ENCODE measurements at regions not wholly inside any gene's neighbourhood (a gene's known extent, or its start where the extent isn't known, plus 50 kb on each side); places are given as distances from the start of the nearest gene placed in this dataset.

- no peak for DNase-seq
These were observed 53.1 kb downstream of the ATXN3L start for GRCh38 chrX:13266641-13267345.

- DNase-seq, result no peak
These were observed 54.2 kb downstream of the ATXN3L start for GRCh38 chrX:13265549-13266132.

GRCh38 chrX:13265111-13265510 lies 54.7 kb downstream of the ATXN3L start:
- DNase-seq, result no peak

- no peak for DNase-seq
These were observed 56.1 kb downstream of the ATXN3L start for GRCh38 chrX:13263560-13264251.

- no peak for DNase-seq
These were observed 58.5 kb downstream of the ATXN3L start for GRCh38 chrX:13261348-13261747.

GRCh38 chrX:13260598-13260997 lies 59.3 kb downstream of the ATXN3L start:
- DNase-seq, result no peak

GRCh38 chrX:13258725-13259124 lies 61.1 kb downstream of the ATXN3L start:
- DNase-seq, result no peak

GRCh38 chrX:13258052-13258444 lies 61.8 kb downstream of the ATXN3L start:
- no peak for DNase-seq

- DNase-seq, result no peak
These were observed 62.4 kb downstream of the ATXN3L start for GRCh38 chrX:13257223-13258051.

- DNase-seq, result no peak
These were observed 63.2 kb downstream of the ATXN3L start for GRCh38 chrX:13256603-13257002.

GRCh38 chrX:13254870-13255269 lies 65.0 kb downstream of the ATXN3L start:
- no peak for DNase-seq

GRCh38 chrX:13254076-13254785 lies 65.6 kb downstream of the ATXN3L start:
- peak; percentile 10 to 36 for DNase-seq

GRCh38 chrX:13253223-13253622 lies 66.6 kb downstream of the ATXN3L start:
- no peak for DNase-seq

GRCh38 chrX:13252726-13253125 lies 67.1 kb downstream of the ATXN3L start:
- DNase-seq, result no peak

- DNase-seq, result no peak
These were observed 68.8 kb downstream of the ATXN3L start for GRCh38 chrX:13250826-13251580.

GRCh38 chrX:13248867-13249486 lies 70.9 kb downstream of the ATXN3L start:
- DNase-seq, result no peak

- DNase-seq, result no peak
These were observed 80.6 kb downstream of the ATXN3L start for GRCh38 chrX:13239272-13239671.

- no peak for DNase-seq
These were observed 83.9 kb downstream of the ATXN3L start for GRCh38 chrX:13235930-13236329.

- DNase-seq, result no peak
These were observed 87.4 kb downstream of the ATXN3L start for GRCh38 chrX:13232484-13232883.

GRCh38 chrX:13226214-13226613 lies 93.6 kb downstream of the ATXN3L start:
- no peak for DNase-seq

GRCh38 chrX:13223868-13224567 lies 95.8 kb downstream of the ATXN3L start:
- no peak for DNase-seq

Measured in NCI-H526 (cell line).